GM18909 (cell line): ENCODE measurements at regions not wholly inside any gene's neighbourhood (a gene's known extent, or its start where the extent isn't known, plus 50 kb on each side); places are given as distances from the start of the nearest gene placed in this dataset.
"Not testable (repeated sequence)": the region's sequence is repeated elsewhere in the genome, so short reads cannot be mapped to it uniquely, and the experiment has no call there.

Source experiments
- ATAC-seq: cut with Tn5 transposase; IDR thresholded peaks from one replicate; pipeline ENCODE4 v1.9.1; 2021; ENCODE audit warnings: mild to moderate bottlenecking; ENCODE audit not compliant: unreplicated experiment, poor library complexity

- no peak for ATAC-seq
Measured at GRCh38 chr3:82461049-82461889, 699.8 kb upstream of the GBE1 start.

- ATAC-seq, result no peak
Measured at GRCh38 chr3:82448320-82448719, 686.9 kb upstream of the GBE1 start.

GRCh38 chr3:82428821-82429220 lies 667.4 kb upstream of the GBE1 start:
- not testable (repeated sequence) for ATAC-seq

- no peak for ATAC-seq
Measured at GRCh38 chr3:82424031-82424339, 662.5 kb upstream of the GBE1 start.

- ATAC-seq, result no peak
Measured at GRCh38 chr3:82423268-82424030, 662.0 kb upstream of the GBE1 start.

GRCh38 chr3:82416830-82417229 lies 655.4 kb upstream of the GBE1 start:
- no peak for ATAC-seq

- ATAC-seq, result no peak
Measured at GRCh38 chr3:82416349-82416748, 654.9 kb upstream of the GBE1 start.

GRCh38 chr3:82413171-82413570 lies 651.7 kb upstream of the GBE1 start:
- ATAC-seq, result no peak

- ATAC-seq, result no peak
Measured at GRCh38 chr3:82410366-82410765, 648.9 kb upstream of the GBE1 start.

- no peak for ATAC-seq
Measured at GRCh38 chr3:82409842-82410241, 648.4 kb upstream of the GBE1 start.

GRCh38 chr3:82392203-82392775 lies 630.8 kb upstream of the GBE1 start:
- ATAC-seq, result no peak

GRCh38 chr3:82390868-82391267 lies 629.4 kb upstream of the GBE1 start:
- no peak for ATAC-seq

- no peak for ATAC-seq
Measured at GRCh38 chr3:82386647-82387046, 625.2 kb upstream of the GBE1 start.

GRCh38 chr3:82384181-82384580 lies 622.7 kb upstream of the GBE1 start:
- ATAC-seq, result no peak

- ATAC-seq, result no peak
Measured at GRCh38 chr3:82382831-82383230, 621.4 kb upstream of the GBE1 start.

- ATAC-seq, result no peak
Measured at GRCh38 chr3:82378392-82378791, 616.9 kb upstream of the GBE1 start.

- no peak for ATAC-seq
Measured at GRCh38 chr3:82376883-82377282, 615.4 kb upstream of the GBE1 start.

- not testable (repeated sequence) for ATAC-seq
Measured at GRCh38 chr3:82373833-82374232, 612.4 kb upstream of the GBE1 start.

GRCh38 chr3:82364827-82365226 lies 603.4 kb upstream of the GBE1 start:
- no peak for ATAC-seq

- ATAC-seq, result no peak
Measured at GRCh38 chr3:82363131-82363530, 601.7 kb upstream of the GBE1 start.

GRCh38 chr3:82355228-82355627 lies 593.8 kb upstream of the GBE1 start:
- no peak for ATAC-seq
